ENCODE measurements at regions not wholly inside any gene's neighbourhood (a gene's known extent, or its start where the extent isn't known, plus 50 kb on each side); places are given as distances from the start of the nearest gene placed in this dataset.

- Histone ChIP-seq H3K18ac (ENCODE audit: low read length) (no peak overlapping the region), H4K5ac (ENCODE audit: low read length) (no peak overlapping the region)
- no CpG with 5 or more reads among the region's 11 CpGs for WGBS (ENCODE audit: extremely low coverage, insufficient coverage, low lambda C conversion rate)
Observed at GRCh38 chr2:18213986-18214385, 335.5 kb downstream of the KCNS3 start.

GRCh38 chr2:18209934-18210639 is 331.6 kb downstream of the KCNS3 start:
- Histone ChIP-seq H3K4me3 (ENCODE audit: low read length) (no peak overlapping the region), H3K79me2 (ENCODE audit: control insufficient read depth, insufficient read depth, low read length) (no peaks in the 10 kb centered on the region), H3K4me2 (ENCODE audit: low read length) (no peak overlapping the region), H3K9ac (ENCODE audit: low read length) (no peak overlapping the region), H3K79me1 (ENCODE audit: low read length) (no peaks in the 10 kb centered on the region), H4K8ac (ENCODE audit: low read depth, low read length) (no peak overlapping the region), H3K56ac (ENCODE audit: low read length) (no peak overlapping the region), H2BK120ac (ENCODE audit: low read depth, low read length) (no peak overlapping the region), H2AK5ac (ENCODE audit: low read length) (no peak overlapping the region), H3K27me3 (ENCODE audit: insufficient read depth, low read length, poor library complexity) (no peaks in the 10 kb centered on the region), H3K18ac (ENCODE audit: low read length) (no peak overlapping the region), H4K5ac (ENCODE audit: low read length) (no peak overlapping the region), H3K4ac (ENCODE audit: low read depth, low read length) (no peak overlapping the region), H3K4me1 (ENCODE audit: control insufficient read depth, low read depth, low read length) (no peaks in the 10 kb centered on the region), H3K36me3 (ENCODE audit: control insufficient read depth, insufficient read depth, low read length) (no peaks in the 10 kb centered on the region), H3K27ac (ENCODE audit: low read depth, low read length) (no peak overlapping the region), H3K23ac (ENCODE audit: low read length) (no peak overlapping the region), H2BK15ac (replicated peaks; ENCODE audit: low read depth) (no peak overlapping the region), H2BK5ac (ENCODE audit: low read length) (no peak overlapping the region)
- WGBS (ENCODE audit: extremely low coverage, insufficient coverage, low lambda C conversion rate) = no CpG with 5 or more reads among the region's 4 CpGs
- DNase-seq = no peak

More at GRCh38 chr2:18213986-18214385, 335.5 kb downstream of the KCNS3 start:
- H3K56ac ChIP-seq (ENCODE audit: low read length) = no peak overlapping the region
- H4K8ac ChIP-seq (ENCODE audit: low read depth, low read length) = no peak overlapping the region
- H2BK120ac ChIP-seq (ENCODE audit: low read depth, low read length) = no peak overlapping the region
- no peaks in the 10 kb centered on the region for H3K79me2 ChIP-seq (ENCODE audit: control insufficient read depth, insufficient read depth, low read length)
- no peaks in the 10 kb centered on the region for H3K27me3 ChIP-seq (ENCODE audit: insufficient read depth, low read length, poor library complexity)
- no peak overlapping the region for H3K9ac ChIP-seq (ENCODE audit: low read length)
- H3K27ac ChIP-seq (ENCODE audit: low read depth, low read length) = no peak overlapping the region
- no peak for DNase-seq
- H3K4me1 ChIP-seq (ENCODE audit: control insufficient read depth, low read depth, low read length) = no peaks in the 10 kb centered on the region
- H3K4me3 ChIP-seq (ENCODE audit: low read length) = no peak overlapping the region
- H3K36me3 ChIP-seq (ENCODE audit: control insufficient read depth, insufficient read depth, low read length) = no peaks in the 10 kb centered on the region
- no peak overlapping the region for H3K4ac ChIP-seq (ENCODE audit: low read depth, low read length)
- no peak overlapping the region for H3K4me2 ChIP-seq (ENCODE audit: low read length)
- no peak overlapping the region for H2AK5ac ChIP-seq (ENCODE audit: low read length)
- H3K23ac ChIP-seq (ENCODE audit: low read length) = no peak overlapping the region
- no peak overlapping the region for H2BK5ac ChIP-seq (ENCODE audit: low read length)
- H3K79me1 ChIP-seq (ENCODE audit: low read length) = no peaks in the 10 kb centered on the region
- no peak overlapping the region for H2BK15ac ChIP-seq (replicated peaks; ENCODE audit: low read depth)

- no CpG with 5 or more reads among the region's 1 CpG for WGBS (ENCODE audit: extremely low coverage, insufficient coverage, low lambda C conversion rate)
- Histone ChIP-seq H3K9ac (ENCODE audit: low read length) (no peak overlapping the region), H3K4me3 (ENCODE audit: low read length) (no peak overlapping the region), H2AK5ac (ENCODE audit: low read length) (no peak overlapping the region), H3K36me3 (ENCODE audit: control insufficient read depth, insufficient read depth, low read length) (no peaks in the 10 kb centered on the region), H3K18ac (ENCODE audit: low read length) (no peak overlapping the region), H3K23ac (ENCODE audit: low read length) (no peak overlapping the region), H3K27me3 (ENCODE audit: insufficient read depth, low read length, poor library complexity) (no peaks in the 10 kb centered on the region), H4K5ac (ENCODE audit: low read length) (no peak overlapping the region), H3K79me1 (ENCODE audit: low read length) (no peaks in the 10 kb centered on the region), H3K4me1 (ENCODE audit: control insufficient read depth, low read depth, low read length) (no peaks in the 10 kb centered on the region), H2BK15ac (replicated peaks; ENCODE audit: low read depth) (no peak overlapping the region), H3K4me2 (ENCODE audit: low read length) (no peak overlapping the region), H3K56ac (ENCODE audit: low read length) (no peak overlapping the region), H3K79me2 (ENCODE audit: control insufficient read depth, insufficient read depth, low read length) (no peaks in the 10 kb centered on the region), H4K8ac (ENCODE audit: low read depth, low read length) (no peak overlapping the region), H3K4ac (ENCODE audit: low read depth, low read length) (no peak overlapping the region), H3K27ac (ENCODE audit: low read depth, low read length) (no peak overlapping the region), H2BK5ac (ENCODE audit: low read length) (no peak overlapping the region), H2BK120ac (ENCODE audit: low read depth, low read length) (no peak overlapping the region)
- no peak for DNase-seq
Observed at GRCh38 chr2:18208956-18209355, 330.5 kb downstream of the KCNS3 start.

- Histone ChIP-seq H3K9ac (ENCODE audit: low read length) (no peak overlapping the region), H3K4me1 (ENCODE audit: control insufficient read depth, low read depth, low read length) (no peaks in the 10 kb centered on the region), H3K27me3 (ENCODE audit: insufficient read depth, low read length, poor library complexity) (no peaks in the 10 kb centered on the region), H4K8ac (ENCODE audit: low read depth, low read length) (no peak overlapping the region), H3K27ac (ENCODE audit: low read depth, low read length) (no peak overlapping the region), H3K79me1 (ENCODE audit: low read length) (no peaks in the 10 kb centered on the region), H3K23ac (ENCODE audit: low read length) (no peak overlapping the region), H3K36me3 (ENCODE audit: control insufficient read depth, insufficient read depth, low read length) (no peaks in the 10 kb centered on the region), H3K4ac (ENCODE audit: low read depth, low read length) (no peak overlapping the region), H2BK120ac (ENCODE audit: low read depth, low read length) (no peak overlapping the region), H3K79me2 (ENCODE audit: control insufficient read depth, insufficient read depth, low read length) (no peaks in the 10 kb centered on the region), H3K4me2 (ENCODE audit: low read length) (no peak overlapping the region), H3K56ac (ENCODE audit: low read length) (no peak overlapping the region), H3K18ac (ENCODE audit: low read length) (no peak overlapping the region), H3K4me3 (ENCODE audit: low read length) (no peak overlapping the region), H4K5ac (ENCODE audit: low read length) (no peak overlapping the region), H2BK5ac (ENCODE audit: low read length) (no peak overlapping the region), H2BK15ac (replicated peaks; ENCODE audit: low read depth) (no peak overlapping the region), H2AK5ac (ENCODE audit: low read length) (no peak overlapping the region)
- no CpG with 5 or more reads among the region's 1 CpG for WGBS (ENCODE audit: extremely low coverage, insufficient coverage, low lambda C conversion rate)
- DNase-seq = no peak
Observed at GRCh38 chr2:18200771-18201170, 322.3 kb downstream of the KCNS3 start.

GRCh38 chr2:18198677-18199076 is 320.2 kb downstream of the KCNS3 start:
- no peak overlapping the region for H2BK120ac ChIP-seq (ENCODE audit: low read depth, low read length)
- H3K36me3 ChIP-seq (ENCODE audit: control insufficient read depth, insufficient read depth, low read length) = no peaks in the 10 kb centered on the region
- no peak for DNase-seq
- H3K79me2 ChIP-seq (ENCODE audit: control insufficient read depth, insufficient read depth, low read length) = no peaks in the 10 kb centered on the region
- no peak overlapping the region for H4K8ac ChIP-seq (ENCODE audit: low read depth, low read length)
- H3K9ac ChIP-seq (ENCODE audit: low read length) = no peak overlapping the region
- H3K18ac ChIP-seq (ENCODE audit: low read length) = no peak overlapping the region
- H2BK15ac ChIP-seq (replicated peaks; ENCODE audit: low read depth) = no peak overlapping the region
- H2BK5ac ChIP-seq (ENCODE audit: low read length) = no peak overlapping the region
- no peak overlapping the region for H3K23ac ChIP-seq (ENCODE audit: low read length)
- H3K4me1 ChIP-seq (ENCODE audit: control insufficient read depth, low read depth, low read length) = no peaks in the 10 kb centered on the region
- H3K79me1 ChIP-seq (ENCODE audit: low read length) = no peaks in the 10 kb centered on the region
- H3K27me3 ChIP-seq (ENCODE audit: insufficient read depth, low read length, poor library complexity) = no peaks in the 10 kb centered on the region
- H3K56ac ChIP-seq (ENCODE audit: low read length) = no peak overlapping the region
- WGBS (ENCODE audit: extremely low coverage, insufficient coverage, low lambda C conversion rate) = no CpG with 5 or more reads among the region's 2 CpGs
- no peak overlapping the region for H2AK5ac ChIP-seq (ENCODE audit: low read length)
- H3K4me3 ChIP-seq (ENCODE audit: low read length) = no peak overlapping the region
- H4K5ac ChIP-seq (ENCODE audit: low read length) = no peak overlapping the region
- H3K4ac ChIP-seq (ENCODE audit: low read depth, low read length) = no peak overlapping the region
- H3K4me2 ChIP-seq (ENCODE audit: low read length) = no peak overlapping the region
- no peak overlapping the region for H3K27ac ChIP-seq (ENCODE audit: low read depth, low read length)

- Histone ChIP-seq H4K8ac (ENCODE audit: low read depth, low read length) (no peak overlapping the region), H2BK15ac (replicated peaks; ENCODE audit: low read depth) (no peak overlapping the region), H3K4me1 (ENCODE audit: control insufficient read depth, low read depth, low read length) (no peaks in the 10 kb centered on the region), H3K18ac (ENCODE audit: low read length) (no peak overlapping the region), H3K56ac (ENCODE audit: low read length) (no peak overlapping the region), H3K9ac (ENCODE audit: low read length) (no peak overlapping the region), H2AK5ac (ENCODE audit: low read length) (no peak overlapping the region), H3K4me3 (ENCODE audit: low read length) (no peak overlapping the region), H3K79me1 (ENCODE audit: low read length) (no peaks in the 10 kb centered on the region), H3K36me3 (ENCODE audit: control insufficient read depth, insufficient read depth, low read length) (no peaks in the 10 kb centered on the region), H3K79me2 (ENCODE audit: control insufficient read depth, insufficient read depth, low read length) (no peaks in the 10 kb centered on the region), H3K23ac (ENCODE audit: low read length) (no peak overlapping the region), H2BK5ac (ENCODE audit: low read length) (no peak overlapping the region), H3K27ac (ENCODE audit: low read depth, low read length) (no peak overlapping the region), H3K27me3 (ENCODE audit: insufficient read depth, low read length, poor library complexity) (no peaks in the 10 kb centered on the region), H4K5ac (ENCODE audit: low read length) (no peak overlapping the region), H3K4me2 (ENCODE audit: low read length) (no peak overlapping the region), H2BK120ac (ENCODE audit: low read depth, low read length) (no peak overlapping the region), H3K4ac (ENCODE audit: low read depth, low read length) (no peak overlapping the region)
- WGBS (ENCODE audit: extremely low coverage, insufficient coverage, low lambda C conversion rate) = no CpG with 5 or more reads among the region's 1 CpG
- no peak for DNase-seq
Observed at GRCh38 chr2:18194161-18194560, 315.7 kb downstream of the KCNS3 start.

All from mesendoderm (in vitro differentiated cells).